HUES64 (cell line): ENCODE measurements at regions not wholly inside any gene's neighbourhood (a gene's known extent, or its start where the extent isn't known, plus 50 kb on each side); places are given as distances from the start of the nearest gene placed in this dataset.

Source experiments
- H3K27ac ChIP-seq: 2 replicates; pipeline ENCODE4 v1.7.0; 2013; ENCODE audit warnings: low read depth, low read length, inconsistent platforms
- H3K27me3 ChIP-seq: 2 replicates; pipeline ENCODE4 v1.6.1; 2013; ENCODE audit warnings: mild to moderate bottlenecking, low read length; ENCODE audit not compliant: insufficient read depth
- H3K36me3 ChIP-seq: 2 replicates; pipeline ENCODE4 v1.6.1; 2013; ENCODE audit warnings: mild to moderate bottlenecking, low read length; ENCODE audit not compliant: insufficient read depth
- H3K4me1 ChIP-seq: 2 replicates; pipeline ENCODE4 v1.6.1; 2013; ENCODE audit warnings: mild to moderate bottlenecking, low read length, moderate library complexity; ENCODE audit not compliant: insufficient read depth
- H3K4me3 ChIP-seq: 2 replicates; pipeline ENCODE4 v1.5.1; 2013; ENCODE audit warnings: mild to moderate bottlenecking, low read length, moderate library complexity
- H3K9ac ChIP-seq: 2 replicates; pipeline ENCODE4 v1.6.1; 2013; ENCODE audit warnings: mild to moderate bottlenecking, low read depth, low read length
- H3K9me3 ChIP-seq: 2 replicates; pipeline ENCODE4 v1.6.1; 2013; ENCODE audit warnings: low read depth, low read length; ENCODE audit not compliant: insufficient read depth
- WGBS: fragments of 150-250, 120-280 bp; methylation state at CpG from one replicate; pipeline ENCODE4 v1.1.7; 2013; ENCODE audit warnings: missing lambda C conversion rate; 5-methylcytosine and 5-hydroxymethylcytosine counted together

GRCh38 chr10:61356354-61356753, 96.8 kb downstream of the TMEM26 start:
- Histone ChIP-seq H3K4me3 (no peak overlapping the region), H3K36me3 (no peaks in the 10 kb centered on the region), H3K27me3 (no peaks in the 10 kb centered on the region), H3K4me1 (no peaks in the 10 kb centered on the region), H3K9ac (no peak overlapping the region), H3K27ac (no peak overlapping the region), H3K9me3 (no peaks in the 10 kb centered on the region)

- Histone ChIP-seq H3K9me3 (no peaks in the 10 kb centered on the region), H3K4me1 (no peaks in the 10 kb centered on the region), H3K36me3 (no peaks in the 10 kb centered on the region), H3K27ac (no peak overlapping the region), H3K9ac (no peak overlapping the region), H3K4me3 (no peak overlapping the region), H3K27me3 (no peaks in the 10 kb centered on the region)
- 100% methylated on average over 1 of the region's 1 CpG for WGBS
Measured at GRCh38 chr10:61355211-61355610, 98.0 kb downstream of the TMEM26 start.

DNA sequence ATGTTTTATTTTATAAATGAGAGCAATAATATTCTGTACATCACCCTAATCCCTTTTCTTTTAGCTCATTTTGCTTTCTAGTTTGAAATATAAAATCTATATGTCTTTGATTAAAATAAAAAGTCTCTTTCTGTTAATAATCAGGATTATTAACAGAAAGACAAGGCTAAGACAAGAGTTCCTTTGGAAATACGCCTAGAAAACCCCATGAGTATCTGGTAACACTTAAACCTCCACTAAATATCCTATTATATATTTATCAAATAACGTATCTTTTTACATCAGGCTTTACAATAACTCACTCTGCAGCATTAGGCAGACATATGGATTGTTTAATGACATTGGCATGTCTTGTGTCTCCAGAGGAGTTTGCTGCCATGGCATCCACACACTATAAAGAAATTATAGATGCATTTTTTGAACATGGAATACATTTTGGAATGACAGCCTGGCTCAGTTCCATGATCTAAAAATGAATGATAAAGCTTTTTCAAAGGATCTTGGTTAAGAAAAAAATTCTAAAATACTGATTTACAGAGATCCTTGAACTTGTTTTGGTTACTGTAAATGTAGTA, 98.7 kb downstream of the TMEM26 start:
- 89% methylated on average over 2 of the region's 2 CpGs for WGBS
- H3K36me3 ChIP-seq: no peaks in the 10 kb centered on the region
- no peaks in the 10 kb centered on the region for H3K27me3 ChIP-seq
- no peak overlapping the region for H3K4me3 ChIP-seq
- no peak overlapping the region for H3K9ac ChIP-seq
- H3K4me1 ChIP-seq: no peaks in the 10 kb centered on the region
- H3K27ac ChIP-seq: no peak overlapping the region
- H3K9me3 ChIP-seq: no peaks in the 10 kb centered on the region

GRCh38 chr10:61350794-61351193, 102.4 kb downstream of the TMEM26 start:
- no peak overlapping the region for H3K27ac ChIP-seq
- no peak overlapping the region for H3K9ac ChIP-seq
- no peaks in the 10 kb centered on the region for H3K9me3 ChIP-seq
- no peaks in the 10 kb centered on the region for H3K27me3 ChIP-seq
- WGBS: no CpG with 5 or more reads among the region's 1 CpG
- H3K36me3 ChIP-seq: no peaks in the 10 kb centered on the region
- no peaks in the 10 kb centered on the region for H3K4me1 ChIP-seq
- H3K4me3 ChIP-seq: no peak overlapping the region

- Histone ChIP-seq H3K36me3 (no peaks in the 10 kb centered on the region), H3K4me1 (no peaks in the 10 kb centered on the region), H3K9ac (no peak overlapping the region), H3K9me3 (no peaks in the 10 kb centered on the region), H3K4me3 (no peak overlapping the region), H3K27ac (no peak overlapping the region), H3K27me3 (no peaks in the 10 kb centered on the region)
- WGBS: no CpG with 5 or more reads among the region's 1 CpG
Measured at GRCh38 chr10:61350068-61350467, 103.1 kb downstream of the TMEM26 start.

DNA sequence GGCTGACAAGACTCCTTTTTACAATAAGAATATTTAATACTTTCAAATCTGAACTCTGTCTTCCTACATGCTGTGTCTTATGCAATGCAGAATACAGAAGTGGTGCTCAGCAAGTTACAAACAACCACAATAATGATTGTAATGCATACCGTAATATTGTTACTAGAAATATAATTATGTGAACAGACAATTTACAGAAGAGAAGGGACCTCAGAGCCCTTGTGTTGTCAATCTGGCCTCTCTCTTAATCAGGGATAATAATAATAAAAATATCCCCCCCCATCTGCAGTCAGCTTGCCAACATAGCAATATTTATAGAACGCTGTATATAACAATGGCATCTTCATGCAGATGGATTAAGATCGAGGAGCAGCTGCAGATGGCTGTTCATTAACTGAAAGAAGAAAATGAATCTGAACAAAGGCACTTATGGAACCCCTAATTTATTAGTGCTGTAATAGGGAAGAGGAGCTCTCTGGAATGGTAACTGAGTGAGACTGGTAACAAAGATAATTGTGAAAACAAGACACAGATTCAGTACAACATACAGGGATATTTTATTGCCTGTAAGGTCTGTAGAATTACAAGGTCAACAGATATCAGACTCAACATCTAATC, 106.3 kb downstream of the TMEM26 start:
- no peaks in the 10 kb centered on the region for H3K9me3 ChIP-seq
- no peaks in the 10 kb centered on the region for H3K27me3 ChIP-seq
- H3K4me3 ChIP-seq: no peak overlapping the region
- no peak overlapping the region for H3K9ac ChIP-seq
- no peaks in the 10 kb centered on the region for H3K36me3 ChIP-seq
- 96% methylated on average over 2 of the region's 3 CpGs for WGBS
- no peak overlapping the region for H3K27ac ChIP-seq
- no peaks in the 10 kb centered on the region for H3K4me1 ChIP-seq

- Histone ChIP-seq H3K4me1 (no peaks in the 10 kb centered on the region), H3K27me3 (no peaks in the 10 kb centered on the region), H3K36me3 (no peaks in the 10 kb centered on the region), H3K9me3 (no peaks in the 10 kb centered on the region), H3K9ac (no peak overlapping the region), H3K4me3 (no peak overlapping the region), H3K27ac (no peak overlapping the region)
- 98% methylated on average over 3 of the region's 3 CpGs for WGBS
Measured at GRCh38 chr10:61343796-61344195, 109.4 kb downstream of the TMEM26 start.

GRCh38 chr10:61342858-61343572, 110.2 kb downstream of the TMEM26 start:
- H3K27ac ChIP-seq: no peak overlapping the region

DNA sequence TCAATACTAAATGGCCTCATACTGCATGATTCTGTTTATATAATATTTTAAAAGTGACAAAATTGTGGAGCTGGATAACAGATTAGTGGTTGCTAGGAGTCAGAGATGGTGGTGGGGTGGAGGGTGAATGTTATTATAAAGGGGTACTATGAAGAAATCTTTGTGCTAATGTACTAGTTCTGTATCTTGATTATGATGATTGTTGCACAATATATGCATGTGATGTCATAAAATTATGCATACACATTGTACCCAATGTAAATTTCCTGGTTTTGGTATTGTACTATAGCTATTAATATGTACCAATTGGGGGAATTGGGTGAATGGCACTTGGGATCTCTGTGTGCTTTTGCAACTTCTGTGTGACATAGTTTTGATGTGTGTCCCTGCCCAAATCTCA, 112.2 kb downstream of the TMEM26 start:
- no peaks in the 10 kb centered on the region for H3K4me1 ChIP-seq

More at GRCh38 chr10:61342858-61343572, 110.2 kb downstream of the TMEM26 start:
- H3K4me1 ChIP-seq: no peaks in the 10 kb centered on the region
- 95% methylated on average over 4 of the region's 5 CpGs for WGBS
- no peaks in the 10 kb centered on the region for H3K36me3 ChIP-seq
- no peaks in the 10 kb centered on the region for H3K27me3 ChIP-seq
- H3K4me3 ChIP-seq: no peak overlapping the region
- H3K9ac ChIP-seq: no peak overlapping the region
- no peaks in the 10 kb centered on the region for H3K9me3 ChIP-seq

GRCh38 chr10:61338146-61338545, 115.0 kb downstream of the TMEM26 start:
- WGBS: no CpG with 5 or more reads among the region's 1 CpG
- Histone ChIP-seq H3K9me3 (no peaks in the 10 kb centered on the region), H3K9ac (no peak overlapping the region), H3K27ac (no peak overlapping the region), H3K27me3 (no peaks in the 10 kb centered on the region), H3K36me3 (no peaks in the 10 kb centered on the region), H3K4me3 (no peak overlapping the region), H3K4me1 (no peaks in the 10 kb centered on the region)

More for the DNA sequence above, 112.2 kb downstream of the TMEM26 start:
- Histone ChIP-seq H3K36me3 (no peaks in the 10 kb centered on the region), H3K27me3 (no peaks in the 10 kb centered on the region), H3K9me3 (no peaks in the 10 kb centered on the region), H3K9ac (no peak overlapping the region), H3K27ac (no peak overlapping the region), H3K4me3 (no peak overlapping the region)

DNA sequence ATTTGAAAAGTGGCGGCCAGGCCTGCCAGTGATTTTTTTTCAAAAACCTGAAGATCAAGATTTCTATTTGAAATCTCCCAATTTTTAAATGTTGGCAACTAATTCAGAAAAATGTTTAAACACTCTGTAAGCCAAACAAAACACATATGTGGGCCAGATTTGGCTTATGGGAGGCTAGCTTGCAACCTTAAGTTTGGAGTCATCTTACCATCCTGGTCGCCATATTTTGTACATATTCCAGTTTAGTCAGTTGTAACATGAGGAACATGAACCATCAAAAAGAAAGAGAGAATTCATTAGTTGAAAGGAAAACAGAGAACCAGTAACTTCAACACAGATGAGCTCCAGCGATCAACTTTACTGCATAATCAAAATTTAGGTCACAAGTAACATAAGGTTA, 115.4 kb downstream of the TMEM26 start:
- no peaks in the 10 kb centered on the region for H3K36me3 ChIP-seq
- H3K4me3 ChIP-seq: no peak overlapping the region
- no peak overlapping the region for H3K27ac ChIP-seq
- H3K9me3 ChIP-seq: no peaks in the 10 kb centered on the region
- H3K27me3 ChIP-seq: no peaks in the 10 kb centered on the region
- H3K4me1 ChIP-seq: no peaks in the 10 kb centered on the region
- H3K9ac ChIP-seq: no peak overlapping the region
- 93% methylated on average over 2 of the region's 3 CpGs for WGBS
